ENCODE measurements at regions not wholly inside any gene's neighbourhood (a gene's known extent, or its start where the extent isn't known, plus 50 kb on each side); places are given as distances from the start of the nearest gene placed in this dataset.

DNA sequence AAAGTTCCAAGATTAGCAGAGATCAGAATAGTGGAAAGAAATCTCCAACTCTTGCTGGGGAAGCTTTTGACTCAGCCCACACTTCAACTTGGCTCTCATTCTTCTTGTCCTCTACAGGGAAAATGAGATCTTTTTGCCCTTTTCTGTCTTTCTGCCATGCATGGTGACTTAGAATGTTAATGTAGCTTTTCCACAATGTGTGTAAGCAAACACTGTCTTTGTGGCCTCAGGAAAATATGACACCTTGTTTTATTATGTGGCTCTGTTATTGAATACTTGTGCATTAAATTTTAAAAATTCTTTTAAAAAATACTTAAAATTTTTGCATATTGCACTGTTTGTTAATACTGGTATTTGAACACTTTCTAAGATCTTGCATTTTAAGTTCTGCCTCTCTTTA is 65.4 kb upstream of the WDR75 start:
- no peaks in the 10 kb centered on the region for H3K36me3 ChIP-seq (ENCODE audit: control insufficient read depth in 3 of 3, insufficient read depth in 3 of 3, low read length in 3 of 3)
- no peaks in the 10 kb centered on the region for H3K4me1 ChIP-seq (ENCODE audit: control insufficient read depth in 3 of 3, insufficient read depth in 3 of 3, low read length in 3 of 3)
- no peak overlapping the region for H3K27ac ChIP-seq (ENCODE audit: low read depth, low read length)
- no peak overlapping the region for H3K9ac ChIP-seq (ENCODE audit: low read depth in 1 of 3, low read length in 3 of 3)
- no peaks in the 10 kb centered on the region for H3K27me3 ChIP-seq (ENCODE audit: control insufficient read depth in 3 of 3, insufficient read depth in 3 of 3, low read length in 3 of 3)
- H3K4me3 ChIP-seq (ENCODE audit: low read length in 3 of 3) = no peak overlapping the region
- no peaks in the 10 kb centered on the region for H3K9me3 ChIP-seq (ENCODE audit: control insufficient read depth in 3 of 3, low read length in 3 of 3)

DNA sequence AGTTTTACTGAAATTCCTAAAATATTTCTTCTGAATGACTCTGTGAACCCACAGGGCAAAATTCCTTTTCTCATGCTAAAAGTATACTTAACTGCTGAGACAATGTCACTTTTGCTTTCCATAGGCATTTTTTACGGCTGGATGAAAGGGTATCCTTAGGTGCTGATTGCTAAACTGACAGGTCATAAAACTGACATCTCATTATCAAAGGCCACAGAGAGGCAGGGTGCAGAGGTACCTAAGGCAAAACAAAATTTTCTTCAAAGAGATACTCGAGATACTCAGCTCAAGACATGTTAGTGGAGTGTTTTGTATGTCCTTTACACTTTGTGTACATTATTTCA is 62.0 kb upstream of the WDR75 start:
- H3K4me1 ChIP-seq (ENCODE audit: control insufficient read depth in 3 of 3, insufficient read depth in 3 of 3, low read length in 3 of 3) = no peaks in the 10 kb centered on the region
- H3K36me3 ChIP-seq (ENCODE audit: control insufficient read depth in 3 of 3, insufficient read depth in 3 of 3, low read length in 3 of 3) = no peaks in the 10 kb centered on the region
- H3K4me3 ChIP-seq (ENCODE audit: low read length in 3 of 3) = no peak overlapping the region
- no peak overlapping the region for H3K27ac ChIP-seq (ENCODE audit: low read depth, low read length)
- no peak overlapping the region for H3K9ac ChIP-seq (ENCODE audit: low read depth in 1 of 3, low read length in 3 of 3)
- H3K27me3 ChIP-seq (ENCODE audit: control insufficient read depth in 3 of 3, insufficient read depth in 3 of 3, low read length in 3 of 3) = no peaks in the 10 kb centered on the region
- H3K9me3 ChIP-seq (ENCODE audit: control insufficient read depth in 3 of 3, low read length in 3 of 3) = no peaks in the 10 kb centered on the region

DNA sequence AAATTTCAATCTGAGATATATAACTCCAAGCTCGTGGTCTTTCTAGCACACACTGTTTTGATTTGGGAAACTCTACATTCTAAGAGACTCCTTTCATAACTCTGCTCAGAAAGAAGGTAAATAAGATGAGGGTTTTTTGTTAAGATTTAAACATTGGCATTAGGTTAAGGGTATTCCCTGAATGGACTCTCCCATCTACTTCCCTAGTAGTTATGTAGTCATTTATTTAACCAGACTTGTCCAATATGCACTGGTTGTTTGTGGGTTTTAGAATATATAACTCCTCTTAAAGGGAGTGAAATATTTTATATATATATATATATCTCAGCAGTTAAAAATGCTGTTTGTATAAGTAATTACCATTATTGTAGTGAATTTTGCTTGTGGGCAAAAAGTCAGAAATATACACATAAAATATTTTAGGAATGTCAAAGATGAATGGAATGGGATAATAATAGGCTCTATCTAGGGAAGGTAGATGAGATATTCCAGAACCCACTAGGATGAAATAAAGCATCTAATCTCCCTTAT is 61.5 kb upstream of the WDR75 start:
- Histone ChIP-seq H3K9ac (ENCODE audit: low read depth in 1 of 3, low read length in 3 of 3) (no peak overlapping the region), H3K27ac (ENCODE audit: low read depth, low read length) (no peak overlapping the region), H3K9me3 (ENCODE audit: control insufficient read depth in 3 of 3, low read length in 3 of 3) (no peaks in the 10 kb centered on the region), H3K27me3 (ENCODE audit: control insufficient read depth in 3 of 3, insufficient read depth in 3 of 3, low read length in 3 of 3) (no peaks in the 10 kb centered on the region), H3K4me3 (ENCODE audit: low read length in 3 of 3) (no peak overlapping the region), H3K4me1 (ENCODE audit: control insufficient read depth in 3 of 3, insufficient read depth in 3 of 3, low read length in 3 of 3) (no peaks in the 10 kb centered on the region), H3K36me3 (ENCODE audit: control insufficient read depth in 3 of 3, insufficient read depth in 3 of 3, low read length in 3 of 3) (no peaks in the 10 kb centered on the region)

DNA sequence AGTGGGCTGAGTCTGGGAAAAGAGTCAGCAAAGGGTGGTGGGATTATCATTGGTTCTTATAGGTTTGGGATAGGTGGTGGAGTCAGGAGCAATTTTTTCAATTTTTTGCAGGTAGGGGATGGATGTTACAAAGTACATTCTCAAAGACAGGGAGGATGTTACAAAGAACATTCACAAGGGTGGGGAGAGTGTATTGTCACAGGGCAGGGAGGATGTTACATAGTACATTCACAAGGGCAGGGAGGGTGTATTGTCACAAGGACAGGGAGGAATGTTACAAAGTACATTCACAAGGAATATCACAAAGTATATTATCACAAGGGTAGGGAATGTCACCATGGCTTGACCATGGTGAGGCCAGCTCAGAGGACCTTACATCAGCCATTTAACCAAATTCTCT is 58.6 kb upstream of the WDR75 start:
- Histone ChIP-seq H3K27ac (ENCODE audit: low read depth, low read length) (no peak overlapping the region), H3K4me1 (ENCODE audit: control insufficient read depth in 3 of 3, insufficient read depth in 3 of 3, low read length in 3 of 3) (no peaks in the 10 kb centered on the region), H3K4me3 (ENCODE audit: low read length in 3 of 3) (no peak overlapping the region), H3K9ac (ENCODE audit: low read depth in 1 of 3, low read length in 3 of 3) (no peak overlapping the region), H3K27me3 (ENCODE audit: control insufficient read depth in 3 of 3, insufficient read depth in 3 of 3, low read length in 3 of 3) (no peaks in the 10 kb centered on the region), H3K36me3 (ENCODE audit: control insufficient read depth in 3 of 3, insufficient read depth in 3 of 3, low read length in 3 of 3) (no peaks in the 10 kb centered on the region), H3K9me3 (ENCODE audit: control insufficient read depth in 3 of 3, low read length in 3 of 3) (no peaks in the 10 kb centered on the region)

DNA sequence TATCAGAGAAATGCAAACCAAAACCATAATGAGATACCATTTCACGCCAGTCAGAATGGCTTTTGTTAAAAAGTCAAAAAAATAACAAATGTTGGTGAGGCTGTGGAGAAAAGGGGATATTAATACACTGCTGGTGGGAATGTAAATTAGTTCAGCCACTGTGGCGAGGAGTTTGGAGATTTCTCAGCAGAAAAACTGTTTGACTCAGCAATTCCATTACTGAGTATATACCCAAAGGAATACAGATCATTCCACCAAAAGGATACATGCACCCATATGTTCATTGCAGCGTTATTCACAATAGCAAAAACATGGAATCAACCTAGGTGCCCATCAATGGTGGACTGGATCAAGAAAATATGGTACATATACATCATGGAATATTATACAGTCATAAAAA is 54.5 kb upstream of the WDR75 start:
- H3K4me3 ChIP-seq (ENCODE audit: low read length in 3 of 3) = no peak overlapping the region
- H3K36me3 ChIP-seq (ENCODE audit: control insufficient read depth in 3 of 3, insufficient read depth in 3 of 3, low read length in 3 of 3) = no peaks in the 10 kb centered on the region
- H3K4me1 ChIP-seq (ENCODE audit: control insufficient read depth in 3 of 3, insufficient read depth in 3 of 3, low read length in 3 of 3) = no peaks in the 10 kb centered on the region
- no peak overlapping the region for H3K27ac ChIP-seq (ENCODE audit: low read depth, low read length)
- H3K9ac ChIP-seq (ENCODE audit: low read depth in 1 of 3, low read length in 3 of 3) = no peak overlapping the region
- H3K9me3 ChIP-seq (ENCODE audit: control insufficient read depth in 3 of 3, low read length in 3 of 3) = no peaks in the 10 kb centered on the region
- H3K27me3 ChIP-seq (ENCODE audit: control insufficient read depth in 3 of 3, insufficient read depth in 3 of 3, low read length in 3 of 3) = no peaks in the 10 kb centered on the region

DNA sequence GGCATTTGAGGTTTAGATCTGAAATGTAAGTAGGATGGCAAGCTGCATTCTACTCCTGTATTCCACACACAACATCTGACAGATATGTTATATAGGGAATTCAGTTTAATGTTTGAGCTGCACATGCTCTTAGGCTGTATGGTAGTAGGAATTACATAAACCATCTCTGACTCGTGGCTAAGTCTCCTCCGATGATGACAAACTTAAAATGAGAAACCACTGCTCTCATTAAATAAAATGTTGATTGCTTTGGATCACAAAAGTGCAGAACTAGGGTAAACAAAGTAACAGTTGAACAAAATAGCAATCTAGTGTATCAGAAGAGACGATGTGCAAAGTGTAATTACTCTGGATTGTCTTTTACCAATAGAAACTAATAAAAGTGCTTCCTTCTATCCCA is 50.1 kb upstream of the WDR75 start:
- Histone ChIP-seq H3K4me3 (ENCODE audit: low read length in 3 of 3) (no peak overlapping the region), H3K27ac (ENCODE audit: low read depth, low read length) (no peak overlapping the region), H3K4me1 (ENCODE audit: control insufficient read depth in 3 of 3, insufficient read depth in 3 of 3, low read length in 3 of 3) (no peaks in the 10 kb centered on the region), H3K36me3 (ENCODE audit: control insufficient read depth in 3 of 3, insufficient read depth in 3 of 3, low read length in 3 of 3) (no peaks in the 10 kb centered on the region), H3K27me3 (ENCODE audit: control insufficient read depth in 3 of 3, insufficient read depth in 3 of 3, low read length in 3 of 3) (no peaks in the 10 kb centered on the region), H3K9me3 (ENCODE audit: control insufficient read depth in 3 of 3, low read length in 3 of 3) (no peaks in the 10 kb centered on the region), H3K9ac (ENCODE audit: low read depth in 1 of 3, low read length in 3 of 3) (no peak overlapping the region)

All from skeletal muscle tissue (tissue), 3 donors.